Esophagus muscularis mucosa (tissue), 4 donors: ENCODE measurements at regions not wholly inside any gene's neighbourhood (a gene's known extent, or its start where the extent isn't known, plus 50 kb on each side); places are given as distances from the start of the nearest gene placed in this dataset.

Source experiments
- CTCF ChIP-seq, 3 experiments: fragments of 200-600 bp in 2 of 3; fragments of 450-650 bp in 1 of 3; sonication (generic) in 2 of 3; IDR thresholded peaks; one replicate each; pipeline ENCODE4 v1.5.1; 2017 to 2019; ENCODE audit warnings: antibody characterized with exemption in 3 of 3, mild to moderate bottlenecking in 2 of 3, moderate library complexity in 1 of 3
- EP300 ChIP-seq: sonication (generic); formaldehyde crosslinking; IDR thresholded peaks from one replicate; pipeline ENCODE4 v1.6.1; 2017; ENCODE audit warnings: antibody characterized with exemption
- POLR2A ChIP-seq: fragments of 450-650 bp; IDR thresholded peaks from one replicate; pipeline ENCODE4 v1.6.1; 2017; ENCODE audit warnings: antibody characterized with exemption, moderate library complexity, mild to moderate bottlenecking, low read depth

DNA sequence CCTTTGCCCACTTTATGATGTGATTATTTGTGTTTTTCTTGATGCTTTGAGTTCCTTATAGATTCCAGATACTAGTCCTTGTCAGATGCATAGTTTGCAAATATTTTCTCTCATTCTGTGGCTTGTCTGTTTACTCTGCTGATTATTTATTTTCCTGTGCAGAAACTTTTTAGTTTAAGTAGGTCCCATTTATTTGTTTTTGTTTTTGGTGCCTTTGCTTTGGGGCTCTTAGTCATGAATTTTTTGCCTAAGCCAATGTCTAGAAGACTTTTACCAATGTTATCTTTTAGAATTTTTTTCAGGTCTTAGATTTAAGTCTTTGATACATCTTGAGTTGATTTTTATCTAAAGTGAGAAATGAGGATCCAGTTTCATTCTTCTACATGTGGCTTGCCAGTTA is 667.3 kb downstream of the SLC16A7 start:
- TF ChIP-seq CTCF (IDR thresholded peaks at IDR 0.05) (no peak), POLR2A (no peak), EP300 (no peak)
